Gastrocnemius medialis (tissue), 4 donors: ENCODE measurements at regions not wholly inside any gene's neighbourhood (a gene's known extent, or its start where the extent isn't known, plus 50 kb on each side); places are given as distances from the start of the nearest gene placed in this dataset.

Source experiments
- ATAC-seq, 2 donors: fragments of 150-250 bp; one replicate each; pipeline ENCODE4 v1.9.1; 2016
- DNase-seq, 2 donors: peaks; one replicate each; pipeline ENCODE4 v3.0.0-alpha.2; 2019
- H3K27ac ChIP-seq, 4 donors: fragments of 200-600 bp; sonication (generic); 1 replicate in 1 of 4; 2 replicates in 3 of 4; pipeline ENCODE4 v1.5.1; 2016 to 2018; ENCODE audit warnings: mild to moderate bottlenecking in 2 of 4, moderate library complexity in 1 of 4
- H3K27me3 ChIP-seq, 3 donors: fragments of 200-600 bp; sonication (generic) in 2 of 3; 1 replicate in 1 of 3; 2 replicates in 2 of 3; pipeline versions ENCODE4 v1.5.1 to v1.6.0; 2016 to 2019; ENCODE audit warnings: mild to moderate bottlenecking in 1 of 3, moderate library complexity in 1 of 3
- H3K36me3 ChIP-seq, 2 donors: fragments of 200-600 bp; sonication (generic) in 1 of 2; one replicate each; pipeline ENCODE4 v1.5.1; 2017 to 2018
- H3K4me1 ChIP-seq, 2 donors: fragments of 200-600 bp; sonication (generic) in 1 of 2; one replicate each; pipeline ENCODE4 v1.5.1; 2016 to 2017; ENCODE audit warnings: mild to moderate bottlenecking in 2 of 2
- H3K4me3 ChIP-seq, 4 donors: fragments of 200-600 bp; sonication (generic) in 3 of 4; 1 replicate in 1 of 4; 2 replicates in 3 of 4; pipeline ENCODE4 v1.5.1; 2016 to 2019; ENCODE audit warnings: mild to moderate bottlenecking in 2 of 4
- H3K9me3 ChIP-seq, 3 donors: fragments of 200-600 bp; sonication (generic) in 2 of 3; 1 replicate in 1 of 3; 2 replicates in 2 of 3; pipeline ENCODE4 v1.5.1; 2016 to 2019
- POLR2A ChIP-seq, 2 donors: fragments of 450-650 bp; IDR thresholded peaks; one replicate each; pipeline ENCODE4 v1.6.1; 2017; ENCODE audit warnings: antibody characterized with exemption in 2 of 2, mild to moderate bottlenecking in 2 of 2, moderate library complexity in 2 of 2
- in situ Hi-C, 4 donors: fragments of 200-750 bp; cut with MboI; loops; one replicate each; pipeline versions ENCODE4 v1.15.0 to v1.8.0; 2017; ENCODE audit warnings: low sequenced_read_pairs in 4 of 4
- intact Hi-C: fragments of 100-400 bp; cut with DNase I; formaldehyde crosslinking; loops from one replicate; pipeline ENCODE4 v1.15.1; 2023; ENCODE audit warnings: low total_unique reads
- TF ChIP-seq, protein P1 (sequence below), 5 experiments: fragments of 450-650 bp in 3 of 5; fragments of 200-600 bp in 2 of 5; sonication (generic) in 2 of 5; IDR thresholded peaks in 4 of 5; conservative IDR thresholded peaks in 1 of 5; 1 replicate in 4 of 5; 2 replicates in 1 of 5; pipeline ENCODE4 v1.5.1; 2016 to 2019; ENCODE audit warnings: antibody characterized with exemption in 5 of 5, mild to moderate bottlenecking in 3 of 5, moderate library complexity in 3 of 5

DNA sequence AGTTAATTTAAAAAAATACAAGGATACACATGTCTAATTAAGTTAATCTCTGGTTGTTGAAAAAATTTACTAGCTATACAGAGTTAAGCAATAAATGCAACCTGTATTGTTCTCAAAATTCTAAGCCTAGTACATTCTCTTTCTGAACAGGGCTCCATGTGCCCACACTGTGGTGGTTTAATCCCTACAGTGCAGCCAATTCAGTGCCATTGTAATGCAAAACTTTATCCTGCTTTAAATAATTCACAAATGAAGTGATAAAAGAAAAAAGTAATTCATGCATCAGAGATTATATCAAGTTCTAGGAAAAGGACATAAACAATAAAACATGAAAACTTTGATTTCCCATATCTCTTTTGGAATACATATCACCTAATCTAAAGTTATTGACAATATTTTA is 1089.2 kb downstream of the C4orf33 start:
- H3K4me1 ChIP-seq: no peaks in the 10 kb centered on the region
- no peak for ATAC-seq
- H3K4me3 ChIP-seq: no peak overlapping the region
- DNase-seq: no peak
- TF ChIP-seq POLR2A (IDR thresholded peaks at IDR 0.05): no peak
- TF ChIP-seq, protein P1, sequence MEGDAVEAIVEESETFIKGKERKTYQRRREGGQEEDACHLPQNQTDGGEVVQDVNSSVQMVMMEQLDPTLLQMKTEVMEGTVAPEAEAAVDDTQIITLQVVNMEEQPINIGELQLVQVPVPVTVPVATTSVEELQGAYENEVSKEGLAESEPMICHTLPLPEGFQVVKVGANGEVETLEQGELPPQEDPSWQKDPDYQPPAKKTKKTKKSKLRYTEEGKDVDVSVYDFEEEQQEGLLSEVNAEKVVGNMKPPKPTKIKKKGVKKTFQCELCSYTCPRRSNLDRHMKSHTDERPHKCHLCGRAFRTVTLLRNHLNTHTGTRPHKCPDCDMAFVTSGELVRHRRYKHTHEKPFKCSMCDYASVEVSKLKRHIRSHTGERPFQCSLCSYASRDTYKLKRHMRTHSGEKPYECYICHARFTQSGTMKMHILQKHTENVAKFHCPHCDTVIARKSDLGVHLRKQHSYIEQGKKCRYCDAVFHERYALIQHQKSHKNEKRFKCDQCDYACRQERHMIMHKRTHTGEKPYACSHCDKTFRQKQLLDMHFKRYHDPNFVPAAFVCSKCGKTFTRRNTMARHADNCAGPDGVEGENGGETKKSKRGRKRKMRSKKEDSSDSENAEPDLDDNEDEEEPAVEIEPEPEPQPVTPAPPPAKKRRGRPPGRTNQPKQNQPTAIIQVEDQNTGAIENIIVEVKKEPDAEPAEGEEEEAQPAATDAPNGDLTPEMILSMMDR (IDR thresholded peaks at IDR 0.05 in 4 of 5, conservative IDR thresholded peaks at IDR 0.05 in 1 of 5): no peak
- H3K36me3 ChIP-seq: no peaks in the 10 kb centered on the region
- H3K27me3 ChIP-seq: no peaks in the 10 kb centered on the region
- H3K9me3 ChIP-seq: no peaks in the 10 kb centered on the region
- in situ Hi-C loops (no loop called here), intact Hi-C loops (no loop called here)
- H3K27ac ChIP-seq: no peak overlapping the region

- no peaks in the 10 kb centered on the region for H3K4me1 ChIP-seq
- H3K27me3 ChIP-seq: no peaks in the 10 kb centered on the region
- H3K4me3 ChIP-seq: no peak overlapping the region
- no peak for DNase-seq
- H3K9me3 ChIP-seq: no peaks in the 10 kb centered on the region
- H3K36me3 ChIP-seq: no peaks in the 10 kb centered on the region
- intact Hi-C loops: no loop called here
- in situ Hi-C loops: no loop called here
- no peak overlapping the region for H3K27ac ChIP-seq
- no peak for ATAC-seq
- no peak for TF ChIP-seq POLR2A (IDR thresholded peaks at IDR 0.05)
- TF ChIP-seq, protein P1 (IDR thresholded peaks at IDR 0.05 in 4 of 5, conservative IDR thresholded peaks at IDR 0.05 in 1 of 5): no peak
These were observed 1091.0 kb downstream of the C4orf33 start for GRCh38 chr4:130186931-130187330.

DNA sequence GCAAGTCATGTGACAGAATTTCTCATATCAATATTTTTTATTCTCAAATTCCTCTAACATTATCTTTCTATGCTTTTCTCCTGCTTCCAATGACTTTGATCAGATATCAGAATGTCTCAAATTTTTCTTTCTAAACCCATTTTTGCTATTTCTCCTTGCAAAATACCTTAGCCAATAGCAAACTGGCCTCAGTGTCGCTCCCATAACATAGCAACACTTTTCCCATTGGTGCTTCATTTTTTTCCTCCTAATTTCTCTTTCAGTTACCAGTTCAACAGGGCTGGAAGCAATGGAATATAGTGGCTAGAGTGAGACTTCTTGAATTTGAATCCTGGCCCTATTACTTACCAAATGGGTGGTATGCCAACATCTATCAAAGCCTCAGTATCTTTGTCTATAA is 1091.6 kb downstream of the C4orf33 start:
- Histone ChIP-seq H3K9me3 (no peaks in the 10 kb centered on the region), H3K4me1 (no peaks in the 10 kb centered on the region), H3K27ac (no peak overlapping the region), H3K27me3 (no peaks in the 10 kb centered on the region), H3K4me3 (no peak overlapping the region), H3K36me3 (no peaks in the 10 kb centered on the region)
- TF ChIP-seq, protein P1 (IDR thresholded peaks at IDR 0.05 in 4 of 5, conservative IDR thresholded peaks at IDR 0.05 in 1 of 5): no peak
- in situ Hi-C loops (no loop called here), intact Hi-C loops (no loop called here)
- DNase-seq (no peak), ATAC-seq (no peak)

DNA sequence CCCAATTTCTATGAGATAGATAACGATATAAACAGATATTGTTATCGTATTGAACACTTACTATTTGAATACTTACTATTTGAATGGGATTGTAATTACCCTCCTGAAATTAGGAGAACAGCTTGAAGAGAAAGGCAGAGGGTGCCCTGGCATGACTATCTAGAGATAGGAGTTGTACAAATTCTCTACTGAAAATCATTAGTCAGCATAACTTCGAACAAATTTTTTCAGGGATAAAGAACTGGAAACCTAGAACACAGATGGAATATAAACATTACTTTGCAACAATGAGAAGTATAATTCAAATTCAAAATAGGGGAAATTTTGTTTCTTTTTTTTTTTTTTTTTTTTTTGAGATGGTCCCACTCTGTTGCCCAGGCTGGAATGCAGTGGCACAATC is 1096.8 kb downstream of the C4orf33 start:
- Histone ChIP-seq H3K27ac (no peak overlapping the region), H3K9me3 (no peaks in the 10 kb centered on the region), H3K36me3 (no peaks in the 10 kb centered on the region), H3K4me1 (no peaks in the 10 kb centered on the region), H3K27me3 (no peaks in the 10 kb centered on the region), H3K4me3 (no peak overlapping the region)
- TF ChIP-seq POLR2A (IDR thresholded peaks at IDR 0.05): no peak
- TF ChIP-seq, protein P1 (IDR thresholded peaks at IDR 0.05 in 4 of 5, conservative IDR thresholded peaks at IDR 0.05 in 1 of 5): no peak
- DNase-seq: no peak
- in situ Hi-C loops: no loop called here
- no peak for ATAC-seq
- intact Hi-C loops: no loop called here

GRCh38 chr4:130197946-130198345 is 1102.0 kb downstream of the C4orf33 start:
- in situ Hi-C loops (no loop called here), intact Hi-C loops (no loop called here)
- no peak overlapping the region for H3K4me3 ChIP-seq
- no peaks in the 10 kb centered on the region for H3K27me3 ChIP-seq
- no peak overlapping the region for H3K27ac ChIP-seq
- TF ChIP-seq, protein P1 (IDR thresholded peaks at IDR 0.05 in 4 of 5, conservative IDR thresholded peaks at IDR 0.05 in 1 of 5): no peak
- TF ChIP-seq POLR2A (IDR thresholded peaks at IDR 0.05): no peak
- ATAC-seq (no peak), DNase-seq (no peak)
- no peaks in the 10 kb centered on the region for H3K36me3 ChIP-seq
- H3K9me3 ChIP-seq: no peaks in the 10 kb centered on the region
- H3K4me1 ChIP-seq: no peaks in the 10 kb centered on the region
